ENCODE measurements at regions not wholly inside any gene's neighbourhood (a gene's known extent, or its start where the extent isn't known, plus 50 kb on each side); places are given as distances from the start of the nearest gene placed in this dataset.

- Histone ChIP-seq H2BK12ac (ENCODE audit: low read depth, low read length) (no peak overlapping the region), H3K23me2 (ENCODE audit: low read depth, low read length) (no peaks in the 10 kb centered on the region), H3K79me2 (ENCODE audit: control insufficient read depth in 1 of 2, insufficient read depth in 2 of 2, low read length in 2 of 2) (no peaks in the 10 kb centered on the region), H4K5ac (ENCODE audit: insufficient read length, low read depth, low read length) (no peak overlapping the region), H3K56ac (replicated peaks; ENCODE audit: insufficient read length, low read depth, low read length) (no peak overlapping the region), H3K4me1 (replicated peaks in 1 of 4; ENCODE audit: control insufficient read depth in 3 of 4, insufficient read depth in 4 of 4, low read length in 3 of 4) (no peaks in the 10 kb centered on the region), H2AK5ac (ENCODE audit: low read depth, low read length) (no peak overlapping the region), H3K9me3 (ENCODE audit: insufficient read depth in 2 of 2, low read depth in 1 of 2, low read length in 1 of 2) (peaks cover 12 to 13% of the 10 kb centered on the region in 2 experiments), H3K23ac (ENCODE audit: insufficient read length) (no peak overlapping the region), H2BK15ac (ENCODE audit: low read length) (no peak overlapping the region), H3K36me3 (ENCODE audit: control insufficient read depth in 2 of 4, insufficient read depth in 4 of 4, low read length in 3 of 4) (no peaks in the 10 kb centered on the region), H3K9ac (replicated peaks in 1 of 4; ENCODE audit: extremely low read depth in 1 of 4, low read depth in 3 of 4, low read length in 3 of 4) (no peak overlapping the region), H2AFZ (ENCODE audit: low read length) (no peak overlapping the region), H3K14ac (ENCODE audit: insufficient read length) (no peak overlapping the region), H3K4ac (replicated peaks; ENCODE audit: insufficient read length, low read depth, low read length) (no peak overlapping the region), H3K79me1 (ENCODE audit: low read depth, low read length) (no peaks in the 10 kb centered on the region), H3K4me2 (ENCODE audit: insufficient read depth in 1 of 2, low read depth in 2 of 2, low read length in 2 of 2) (no peak overlapping the region), H2BK120ac (replicated peaks; ENCODE audit: low read depth, low read length) (no peak overlapping the region), H3K4me3 (ENCODE audit: extremely low read depth in 1 of 4, insufficient read depth in 2 of 4, low read depth in 3 of 4, low read length in 4 of 4) (no peak overlapping the region), H2BK5ac (ENCODE audit: low read depth, low read length) (no peak overlapping the region), H3K18ac (ENCODE audit: extremely low read depth, low read length) (no peak overlapping the region), H4K8ac (ENCODE audit: extremely low read depth, insufficient read depth, low read length) (no peak overlapping the region), H4K91ac (replicated peaks; ENCODE audit: insufficient read length, low read length) (no peak overlapping the region), H3K27ac (ENCODE audit: low read depth, low read length) (no peak overlapping the region), H3K27me3 (replicated peaks in 1 of 4; ENCODE audit: control insufficient read depth in 3 of 4, extremely low read depth in 1 of 4, insufficient read depth in 3 of 4, low read length in 3 of 4) (no peaks in the 10 kb centered on the region), H4K20me1 (replicated peaks in 1 of 2; ENCODE audit: control insufficient read depth in 1 of 2, insufficient read depth in 2 of 2, low read length in 2 of 2) (no peaks in the 10 kb centered on the region), H2BK20ac (ENCODE audit: low read length) (no peak overlapping the region)
- POLR2A ChIA-PET (ENCODE audit: partially characterized antibody), result no interaction called here
- CTCF ChIA-PET (ENCODE audit: partially characterized antibody), result no interaction called here
- FAIRE-seq, result no peak
- WGBS, 2 experiments (ENCODE audit: extremely low coverage in 1 of 2, insufficient coverage in 1 of 2, insufficient read length in 1 of 2, insufficient replicate concordance in 2 of 2, low coverage in 1 of 2, low lambda C conversion rate in 2 of 2, missing lambda C conversion rate in 1 of 2), result 97% methylated on average over 11 of the region's 11 CpGs; no CpG with 5 or more reads in 1 of the 2 experiments
- DNase-seq (ENCODE audit: low read depth in 1 of 2, low spot score in 2 of 2), result no peak
- TF ChIP-seq SIN3A (conservative IDR thresholded peaks at IDR 0.05 in 1 of 2, IDR thresholded peaks at IDR 0.05 in 1 of 2; ENCODE audit: low read depth in 1 of 2, low read length in 2 of 2) (no peak), ZNF274 (IDR thresholded peaks at IDR 0.05; ENCODE audit: borderline replicate concordance, extremely low read depth, low read length) (no peak), HDAC2 (IDR thresholded peaks at IDR 0.05; ENCODE audit: borderline replicate concordance in 1 of 2, low read depth in 2 of 2, low read length in 2 of 2) (no peak), SUZ12 (IDR thresholded peaks at IDR 0.05; ENCODE audit: low read length) (no peak), TAF7 (optimal IDR thresholded peaks at IDR 0.05; ENCODE audit: borderline replicate concordance, low read depth, low read length) (no peak), GTF2F1 (IDR thresholded peaks at IDR 0.05; ENCODE audit: borderline replicate concordance, low read depth, low read length) (no peak), SP4 (IDR thresholded peaks at IDR 0.05; ENCODE audit: low read length) (no peak), ATF3 (IDR thresholded peaks at IDR 0.05; ENCODE audit: insufficient read depth, low read depth, low read length) (no peak), SIRT6 (IDR thresholded peaks at IDR 0.05; ENCODE audit: low read length) (no peak), USF2 (IDR thresholded peaks at IDR 0.05; ENCODE audit: low read length) (no peak), SP2 (IDR thresholded peaks at IDR 0.05; ENCODE audit: low read length) (no peak)
These were observed 769.7 kb upstream of the AUTS2 start for GRCh38 chr7:68828575-68828974.

Measured in H1 (cell line).